Aorta (tissue), 5 donors: ENCODE measurements at regions not wholly inside any gene's neighbourhood (a gene's known extent, or its start where the extent isn't known, plus 50 kb on each side); places are given as distances from the start of the nearest gene placed in this dataset.
"Not testable (repeated sequence)": the region's sequence is repeated elsewhere in the genome, so short reads cannot be mapped to it uniquely, and the experiment has no call there.

Experiments
- ATAC-seq: fragments of 200-7000 bp; cut with Tn5 transposase; one replicate; pipeline ENCODE4 v1.9.1; 2022; ENCODE audit warnings: moderate library complexity; ENCODE audit not compliant: low FRiP score
- DNase-seq, 2 donors: peaks; one replicate each; pipeline ENCODE4 v3.0.0-alpha.2; 2020
- H3K27ac ChIP-seq, 2 donors: one replicate each; pipeline ENCODE4 v1.5.1; 2013; ENCODE audit warnings: low read length in 2 of 2, mild to moderate bottlenecking in 2 of 2, moderate library complexity in 2 of 2, control low read depth in 1 of 2, inconsistent platforms in 1 of 2, low read depth in 1 of 2
- H3K27me3 ChIP-seq, 2 donors: one replicate each; pipeline ENCODE4 v1.6.1; 2013; ENCODE audit warnings: control low read depth in 1 of 2, low read length in 1 of 2, mild to moderate bottlenecking in 1 of 2, moderate library complexity in 1 of 2; ENCODE audit not compliant: insufficient read depth in 2 of 2, control insufficient read depth in 1 of 2
- H3K36me3 ChIP-seq, 2 donors: one replicate each; pipeline ENCODE4 v1.6.1; 2013; ENCODE audit warnings: control low read depth in 1 of 2, low read length in 1 of 2, mild to moderate bottlenecking in 1 of 2; ENCODE audit not compliant: insufficient read depth in 2 of 2, control insufficient read depth in 1 of 2
- H3K4me1 ChIP-seq, 2 donors: one replicate each; pipeline ENCODE4 v1.6.1; 2013; ENCODE audit warnings: low read length in 2 of 2, control low read depth in 1 of 2, mild to moderate bottlenecking in 1 of 2, moderate library complexity in 1 of 2; ENCODE audit not compliant: insufficient read depth in 2 of 2, control insufficient read depth in 1 of 2
- H3K4me3 ChIP-seq, 2 donors: one replicate each; pipeline ENCODE4 v1.5.1; 2013; ENCODE audit warnings: low read length in 2 of 2, control low read depth in 1 of 2, mild to moderate bottlenecking in 1 of 2
- H3K9me3 ChIP-seq: one replicate; pipeline ENCODE4 v1.6.1; 2013; ENCODE audit warnings: mild to moderate bottlenecking, low read length; ENCODE audit not compliant: control insufficient read depth
- WGBS, 2 donors: extraction: QIAGEN DNeasy Blood & Tissue Kit; methylation state at CpG; one replicate each; pipeline ENCODE4 v1.1.7; 2013; 5-methylcytosine and 5-hydroxymethylcytosine counted together
- intact Hi-C, 2 donors: fragments of 100-400 bp; cut with DNase I; formaldehyde crosslinking; loops; one replicate each; pipeline versions ENCODE4 v1.14.2 to v1.15.0; 2022
- donor health status: healthy with polysubstance abuse.
- donor health status: Bipolar disorder and iron deficiency.
- donor health status: DM: no; HTN: no; CAD: no.
- donor health status: DM: no; HTN: no; CAD: no.
- donor health status: DM: yes; HTN: yes; CAD: no.

- no peaks in the 10 kb centered on the region for H3K27me3 ChIP-seq
- DNase-seq = no peak
- no peak overlapping the region for H3K4me3 ChIP-seq
- intact Hi-C loops = no loop called here
- no peaks in the 10 kb centered on the region for H3K9me3 ChIP-seq
- no peaks in the 10 kb centered on the region for H3K36me3 ChIP-seq
- no peak overlapping the region for H3K27ac ChIP-seq
- ATAC-seq = no peak
- 54 to 55% methylated on average over 3 of the region's 3 CpGs for WGBS, 2 donors
- no peaks in the 10 kb centered on the region for H3K4me1 ChIP-seq
These were observed 428.6 kb downstream of the ACTR3B start for GRCh38 chr7:153188161-153188560.

GRCh38 chr7:153188630-153189029, 429.1 kb downstream of the ACTR3B start:
- 86% methylated on average over 3 of the region's 3 CpGs for WGBS, 2 donors
- intact Hi-C loops = no loop called here

GRCh38 chr7:153190452-153190851, 430.9 kb downstream of the ACTR3B start:
- WGBS, 2 donors = 53 to 69% methylated on average over 3 of the region's 3 CpGs
- intact Hi-C loops = no loop called here
- Histone ChIP-seq H3K4me1 (no peaks in the 10 kb centered on the region), H3K27me3 (no peaks in the 10 kb centered on the region), H3K27ac (no peak overlapping the region), H3K36me3 (no peaks in the 10 kb centered on the region), H3K4me3 (no peak overlapping the region), H3K9me3 (no peaks in the 10 kb centered on the region)
- DNase-seq (no peak), ATAC-seq (no peak)

More at GRCh38 chr7:153188630-153189029, 429.1 kb downstream of the ACTR3B start:
- Histone ChIP-seq H3K4me1 (no peaks in the 10 kb centered on the region), H3K36me3 (no peaks in the 10 kb centered on the region), H3K4me3 (no peak overlapping the region), H3K27me3 (no peaks in the 10 kb centered on the region), H3K9me3 (no peaks in the 10 kb centered on the region), H3K27ac (no peak overlapping the region)
- DNase-seq (no peak), ATAC-seq (no peak)

GRCh38 chr7:153190986-153191385, 431.4 kb downstream of the ACTR3B start:
- no peaks in the 10 kb centered on the region for H3K27me3 ChIP-seq
- DNase-seq (no peak), ATAC-seq (no peak)
- no peak overlapping the region for H3K4me3 ChIP-seq
- H3K36me3 ChIP-seq = no peaks in the 10 kb centered on the region
- WGBS, 2 donors = 84 to 87% methylated on average over 4 of the region's 4 CpGs
- H3K4me1 ChIP-seq = no peaks in the 10 kb centered on the region
- H3K9me3 ChIP-seq = no peaks in the 10 kb centered on the region
- H3K27ac ChIP-seq = no peak overlapping the region
- intact Hi-C loops = no loop called here

- DNase-seq = no peak
- no peak overlapping the region for H3K27ac ChIP-seq
- WGBS, 2 donors = 4% methylated on average over 12 of the region's 12 CpGs
These were observed 433.6 kb downstream of the ACTR3B start for GRCh38 chr7:153193144-153193595.

GRCh38 chr7:153217032-153217431, 457.5 kb downstream of the ACTR3B start:
- Histone ChIP-seq H3K9me3 (peaks cover 2% of the 10 kb centered on the region), H3K4me1 (no peaks in the 10 kb centered on the region), H3K36me3 (no peaks in the 10 kb centered on the region), H3K27ac (no peak overlapping the region), H3K27me3 (no peaks in the 10 kb centered on the region), H3K4me3 (no peak overlapping the region)
- DNase-seq (no peak), ATAC-seq (no peak)
- 89 to 91% methylated on average over 8 of the region's 8 CpGs for WGBS, 2 donors
- intact Hi-C loops = no loop called here

More at GRCh38 chr7:153193144-153193595, 433.6 kb downstream of the ACTR3B start:
- H3K9me3 ChIP-seq = no peaks in the 10 kb centered on the region
- no peaks in the 10 kb centered on the region for H3K27me3 ChIP-seq
- no peak overlapping the region for H3K4me3 ChIP-seq
- no peak for ATAC-seq
- intact Hi-C loops = no loop called here
- H3K36me3 ChIP-seq = no peaks in the 10 kb centered on the region
- no peaks in the 10 kb centered on the region for H3K4me1 ChIP-seq

GRCh38 chr7:153224890-153225289, 465.3 kb downstream of the ACTR3B start:
- Histone ChIP-seq H3K9me3 (peaks cover 1% of the 10 kb centered on the region), H3K36me3 (no peaks in the 10 kb centered on the region), H3K27me3 (no peaks in the 10 kb centered on the region), H3K27ac (no peak overlapping the region), H3K4me1 (no peaks in the 10 kb centered on the region), H3K4me3 (no peak overlapping the region)
- intact Hi-C loops = no loop called here
- 73 to 78% methylated on average over 1 of the region's 1 CpG for WGBS, 2 donors
- ATAC-seq (no peak), DNase-seq (no peak)

- H3K36me3 ChIP-seq, H3K27me3 ChIP-seq, H3K4me1 ChIP-seq, intact Hi-C loops, H3K27ac ChIP-seq, ATAC-seq, DNase-seq, H3K9me3 ChIP-seq, H3K4me3 ChIP-seq: not testable (repeated sequence)
- 66 to 71% methylated on average over 7 of the region's 7 CpGs for WGBS, 2 donors
These were observed 485.6 kb downstream of the ACTR3B start for GRCh38 chr7:153245136-153245535.

- Histone ChIP-seq H3K27ac (no peak overlapping the region), H3K27me3 (no peaks in the 10 kb centered on the region), H3K4me1 (peaks cover 0 to 2% of the 10 kb centered on the region in 2 donors), H3K4me3 (no peak overlapping the region), H3K9me3 (no peaks in the 10 kb centered on the region), H3K36me3 (no peaks in the 10 kb centered on the region)
- no peak for DNase-seq
- no peak for ATAC-seq
- 50 to 67% methylated on average over 1 of the region's 1 CpG for WGBS, 2 donors
- intact Hi-C loops = no loop called here
These were observed 486.3 kb downstream of the ACTR3B start for GRCh38 chr7:153245809-153246208.
